SW 1271 (cell line): ENCODE measurements at regions not wholly inside any gene's neighbourhood (a gene's known extent, or its start where the extent isn't known, plus 50 kb on each side); places are given as distances from the start of the nearest gene placed in this dataset.

Experiments
- DNase-seq, 2 experiments: peaks; one replicate each; lab custom pipeline; 2025; lab: John Stamatoyannopoulos, UW

- no peak for DNase-seq
Observed at GRCh38 chr3:25099666-25100065, 328.4 kb upstream of the RARB start.

- DNase-seq: no peak
Observed at GRCh38 chr3:25103391-25103790, 324.7 kb upstream of the RARB start.

- no peak for DNase-seq
Observed at GRCh38 chr3:25107918-25108617, 320.0 kb upstream of the RARB start.

GRCh38 chr3:25110642-25111041, 317.4 kb upstream of the RARB start:
- DNase-seq: no peak

GRCh38 chr3:25113891-25114290, 314.2 kb upstream of the RARB start:
- no peak for DNase-seq

- no peak for DNase-seq
Observed at GRCh38 chr3:25114532-25114931, 313.5 kb upstream of the RARB start.

GRCh38 chr3:25117005-25117593, 311.0 kb upstream of the RARB start:
- no peak for DNase-seq

- DNase-seq: no peak
Observed at GRCh38 chr3:25119682-25120081, 308.4 kb upstream of the RARB start.

- no peak for DNase-seq
Observed at GRCh38 chr3:25120665-25121064, 307.4 kb upstream of the RARB start.

- DNase-seq: no peak
Observed at GRCh38 chr3:25125201-25125600, 302.9 kb upstream of the RARB start.

- DNase-seq: no peak
Observed at GRCh38 chr3:25128735-25129134, 299.3 kb upstream of the RARB start.

GRCh38 chr3:25130724-25131520, 297.1 kb upstream of the RARB start:
- no peak for DNase-seq

GRCh38 chr3:25133588-25133987, 294.5 kb upstream of the RARB start:
- DNase-seq: no peak

- DNase-seq: no peak
Observed at GRCh38 chr3:25137606-25138005, 290.5 kb upstream of the RARB start.

- DNase-seq: no peak
Observed at GRCh38 chr3:25139267-25139666, 288.8 kb upstream of the RARB start.

GRCh38 chr3:25142609-25143355, 285.3 kb upstream of the RARB start:
- DNase-seq: no peak

GRCh38 chr3:25143356-25144025, 284.6 kb upstream of the RARB start:
- DNase-seq: no peak

GRCh38 chr3:25144430-25144829, 283.6 kb upstream of the RARB start:
- DNase-seq: no peak

- no peak for DNase-seq
Observed at GRCh38 chr3:25145176-25145575, 282.9 kb upstream of the RARB start.

GRCh38 chr3:25150199-25150598, 277.9 kb upstream of the RARB start:
- DNase-seq: no peak

- DNase-seq: no peak
Observed at GRCh38 chr3:25151281-25151902, 276.7 kb upstream of the RARB start.
